GM18873 (cell line): ENCODE measurements at regions not wholly inside any gene's neighbourhood (a gene's known extent, or its start where the extent isn't known, plus 50 kb on each side); places are given as distances from the start of the nearest gene placed in this dataset.

Experiments
- ATAC-seq: cut with Tn5 transposase; IDR thresholded peaks from one replicate; pipeline ENCODE4 v1.9.1; 2021; ENCODE audit warnings: mild to moderate bottlenecking, moderate library complexity, moderate number of reproducible peaks; ENCODE audit not compliant: unreplicated experiment, low FRiP score

DNA sequence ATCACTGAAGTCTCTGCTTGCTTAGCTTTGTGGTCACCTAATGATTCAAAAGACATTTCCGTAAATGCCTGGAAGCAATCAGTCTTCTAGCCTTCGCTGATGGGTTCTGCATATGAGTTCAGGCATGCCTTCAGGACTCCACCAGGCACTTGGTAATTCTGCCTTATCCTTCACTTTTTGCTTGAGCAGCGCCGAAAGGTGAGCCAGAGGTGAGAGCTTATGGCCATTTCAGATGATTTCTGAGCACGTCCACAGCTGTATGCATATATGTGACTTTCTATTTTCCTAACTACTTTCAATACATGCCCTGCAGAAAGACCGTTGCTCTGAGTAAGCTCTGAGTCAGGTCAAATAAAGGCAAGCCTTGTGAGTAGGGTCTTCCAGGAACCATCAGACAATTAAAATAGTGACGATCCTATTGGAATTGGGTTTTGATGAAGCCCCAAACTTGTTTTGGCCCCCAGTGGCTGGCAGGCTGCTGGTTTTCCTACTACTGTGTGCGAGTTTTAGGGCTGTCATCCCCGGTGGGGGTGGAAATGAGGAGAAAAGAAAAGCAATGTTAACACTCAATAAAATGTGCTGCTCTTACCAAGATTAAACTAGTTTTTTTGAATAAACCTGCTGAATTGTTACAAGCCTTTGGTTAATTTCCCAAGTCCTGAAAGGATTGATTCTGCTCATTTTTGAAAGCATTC, 154.4 kb upstream of the AKR1E2 start:
- ATAC-seq: no peak

DNA sequence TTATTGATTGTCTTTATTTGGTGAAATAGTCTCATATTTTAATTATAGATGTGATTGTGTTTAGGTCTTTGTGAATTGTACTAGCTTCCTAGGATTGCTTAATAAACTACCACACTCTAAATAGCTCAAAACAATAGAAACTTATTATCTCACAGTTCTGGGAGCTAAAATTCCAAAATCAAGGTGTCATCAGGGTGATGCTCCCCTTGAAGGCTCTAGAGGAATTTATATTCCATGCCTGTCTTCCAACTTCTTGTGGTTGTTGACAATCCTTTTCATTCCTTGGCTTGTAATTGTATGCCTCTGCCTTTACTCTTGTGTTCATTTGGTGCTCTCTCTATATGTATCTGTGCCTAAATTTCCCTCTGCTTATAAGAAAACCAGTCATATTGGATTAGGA, 155.3 kb upstream of the AKR1E2 start:
- no peak for ATAC-seq

DNA sequence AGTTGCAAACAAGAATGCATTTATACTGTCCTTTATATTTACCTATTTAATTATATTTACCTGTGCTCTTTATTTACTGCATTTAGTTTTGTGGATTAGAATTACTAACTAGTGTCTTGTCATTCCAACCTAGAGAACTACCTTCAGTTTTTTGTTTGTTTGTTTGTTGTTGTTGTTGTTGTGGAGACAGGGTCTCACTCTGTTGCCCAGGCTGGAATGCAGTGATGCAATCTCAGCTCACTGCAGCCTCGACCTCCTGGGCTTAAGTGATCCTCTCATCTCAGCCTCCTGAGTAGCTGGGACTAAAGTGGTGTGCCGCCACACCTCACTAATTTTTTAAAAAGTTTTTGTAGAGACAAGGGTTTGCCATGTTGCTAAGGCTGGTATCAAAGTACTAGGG, 156.4 kb upstream of the AKR1E2 start:
- ATAC-seq: no peak

DNA sequence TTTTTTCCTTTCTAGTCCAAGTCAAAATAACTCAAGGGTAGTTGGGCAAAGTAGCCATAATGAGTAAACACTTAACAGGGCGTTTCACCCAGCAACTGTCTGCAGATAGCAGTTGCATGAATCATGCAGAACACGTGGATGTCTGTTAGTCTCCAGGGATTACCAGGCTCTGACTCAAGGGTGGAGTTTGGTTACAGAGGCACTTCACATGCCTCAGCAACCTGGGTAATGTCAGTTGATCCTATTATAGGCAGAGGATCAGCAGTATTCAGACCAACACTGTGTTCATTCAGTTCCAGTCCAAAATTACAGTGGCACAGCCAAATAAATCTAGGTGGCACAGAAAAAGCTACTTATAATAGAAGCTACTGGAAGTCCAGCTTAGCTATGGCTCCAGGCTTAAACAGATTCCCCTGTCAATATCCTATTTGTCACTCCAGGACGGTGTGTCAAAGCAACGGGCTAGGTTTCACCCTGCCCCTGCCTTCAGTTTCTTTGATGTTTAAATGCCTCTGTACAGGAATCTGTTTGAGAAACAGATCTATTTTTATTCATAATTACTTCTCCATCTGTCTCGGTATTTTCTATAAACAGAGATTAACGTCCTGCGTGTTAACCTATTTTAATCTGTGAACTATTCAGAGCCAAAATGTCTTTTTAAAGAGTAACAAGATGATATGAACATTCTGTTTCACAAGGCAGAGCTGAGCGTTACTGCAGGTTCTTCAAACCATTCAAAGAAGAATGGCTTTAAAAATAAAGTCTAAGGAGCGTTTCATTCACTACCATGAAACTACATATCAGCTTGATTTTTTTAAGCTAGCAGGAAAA, 162.6 kb upstream of the AKR1E2 start:
- peak; percentile 85 for ATAC-seq

DNA sequence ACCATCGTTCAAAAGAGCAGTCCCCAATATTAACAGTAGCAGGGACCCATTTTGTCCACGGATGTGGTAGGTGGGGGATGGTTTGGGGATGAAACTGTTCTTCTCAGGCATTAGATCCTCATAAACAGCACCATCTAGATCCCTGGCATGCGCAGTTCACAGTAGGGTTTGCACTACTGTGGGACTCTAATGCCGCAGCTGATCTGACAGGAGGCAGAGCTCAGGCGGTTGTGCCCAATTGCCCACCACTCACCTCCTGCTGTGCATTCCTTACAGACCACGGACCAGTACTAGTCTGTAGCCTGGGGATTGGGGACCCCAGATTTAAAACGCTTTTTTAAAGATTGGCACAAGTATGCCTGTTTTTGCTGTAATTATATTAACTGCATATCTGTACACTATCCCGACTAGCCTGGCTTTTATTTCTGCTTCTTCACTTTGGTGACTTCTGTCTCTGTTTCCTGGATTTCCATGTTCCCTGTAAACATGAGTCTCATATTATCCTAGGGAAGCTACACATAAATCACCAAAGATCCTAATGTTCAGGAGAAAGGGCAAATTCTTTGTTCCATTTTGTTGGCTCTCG, 163.3 kb upstream of the AKR1E2 start:
- no peak for ATAC-seq

DNA sequence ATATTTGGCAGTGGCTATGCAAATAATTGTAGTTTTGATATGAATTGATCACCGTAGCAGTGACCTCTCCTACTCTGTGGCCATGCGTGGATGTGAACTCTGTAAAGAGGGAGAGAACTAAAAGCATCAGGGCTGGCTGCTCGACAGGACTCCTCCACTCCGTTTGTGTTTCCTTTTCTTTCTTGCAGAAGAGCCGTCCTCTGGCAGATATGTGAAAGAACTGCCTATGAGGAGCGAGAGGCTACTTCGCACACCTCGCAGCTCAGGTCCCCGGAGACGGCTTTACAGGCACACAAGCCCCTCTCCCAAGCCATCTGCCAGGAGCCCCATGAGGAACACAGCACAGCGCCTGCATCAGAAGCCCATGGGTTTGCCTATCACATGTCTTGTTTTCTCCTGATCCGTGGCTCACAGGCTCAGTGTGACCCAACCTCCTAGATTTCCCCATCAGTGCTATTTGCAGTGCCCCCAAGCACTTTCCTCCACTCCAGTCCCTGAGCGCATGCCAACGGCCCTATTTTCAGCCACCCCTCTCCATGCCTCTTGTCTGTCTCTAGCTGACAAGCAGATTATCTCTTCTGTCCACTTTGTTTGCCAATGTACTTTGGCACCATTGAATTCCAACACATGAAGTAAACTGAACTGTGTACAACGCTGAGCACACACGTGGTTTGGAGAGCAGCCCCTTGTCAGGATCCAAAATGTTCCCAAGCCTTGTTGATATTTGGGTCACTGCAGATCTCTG, 164.3 kb upstream of the AKR1E2 start:
- ATAC-seq: no peak

DNA sequence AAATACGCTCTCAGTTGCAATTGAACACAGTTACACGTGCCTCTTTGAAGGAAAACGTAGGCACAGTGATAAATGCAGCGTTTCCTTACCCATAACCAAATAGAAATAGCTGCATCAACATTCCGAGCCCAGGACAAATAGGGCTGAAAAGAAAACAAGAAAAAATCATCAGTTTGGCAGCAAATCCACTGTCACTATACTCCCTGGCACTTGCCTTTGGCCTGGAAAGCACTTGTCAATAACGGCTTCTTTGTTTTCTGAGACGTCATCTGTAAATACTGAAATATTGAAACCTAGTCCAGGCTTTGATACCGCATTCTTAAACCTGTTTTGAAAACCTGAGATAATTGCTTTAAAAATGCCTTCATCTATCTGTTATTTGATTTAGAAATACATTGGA, 167.2 kb upstream of the AKR1E2 start:
- no peak for ATAC-seq

DNA sequence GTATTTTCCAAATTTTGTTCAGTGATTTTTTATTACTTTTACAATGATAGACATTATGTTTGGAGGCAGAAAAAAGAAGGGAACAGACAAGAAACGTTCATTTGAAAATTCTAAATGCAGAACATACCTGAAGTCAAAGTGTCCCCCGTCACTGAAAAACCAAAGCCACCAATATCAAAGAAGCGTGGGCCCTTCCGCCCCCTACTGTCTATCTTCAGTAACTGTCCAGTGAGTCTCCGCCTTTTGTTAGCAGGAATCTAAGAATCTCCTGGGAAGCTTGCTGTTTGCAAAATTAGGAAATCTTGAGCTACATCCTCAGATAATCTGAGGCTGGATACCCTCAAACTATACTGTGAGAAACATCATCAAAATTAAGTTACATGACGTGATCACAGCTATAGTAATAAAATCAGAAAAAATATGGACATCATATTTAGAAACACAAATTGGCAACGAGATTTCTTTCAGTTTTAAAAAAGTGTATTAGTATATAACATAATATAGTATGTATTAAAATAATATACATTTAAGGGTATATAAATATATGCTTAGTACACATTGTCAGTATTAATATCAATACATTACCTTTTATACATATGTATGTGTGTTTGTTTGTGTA, 169.3 kb upstream of the AKR1E2 start:
- ATAC-seq: no peak

DNA sequence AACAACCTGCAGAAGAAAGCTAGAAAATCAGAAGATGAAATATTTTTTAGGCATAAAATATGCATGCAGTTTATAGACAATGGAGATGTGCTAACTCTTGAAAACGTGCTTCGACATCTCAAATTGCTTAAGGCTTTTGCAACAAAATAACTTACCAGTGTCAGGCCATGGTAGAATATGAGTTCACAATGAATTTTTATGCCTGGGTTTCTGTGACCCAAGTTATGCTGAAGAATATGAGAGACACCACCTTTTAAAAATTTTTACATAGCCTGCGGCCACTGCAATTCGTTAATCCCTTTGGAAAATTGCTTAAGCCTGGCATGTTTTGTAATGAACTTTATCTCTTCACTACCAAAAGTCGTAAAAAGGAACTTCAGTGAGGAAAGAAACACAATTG, 170.1 kb upstream of the AKR1E2 start:
- ATAC-seq: no peak

DNA sequence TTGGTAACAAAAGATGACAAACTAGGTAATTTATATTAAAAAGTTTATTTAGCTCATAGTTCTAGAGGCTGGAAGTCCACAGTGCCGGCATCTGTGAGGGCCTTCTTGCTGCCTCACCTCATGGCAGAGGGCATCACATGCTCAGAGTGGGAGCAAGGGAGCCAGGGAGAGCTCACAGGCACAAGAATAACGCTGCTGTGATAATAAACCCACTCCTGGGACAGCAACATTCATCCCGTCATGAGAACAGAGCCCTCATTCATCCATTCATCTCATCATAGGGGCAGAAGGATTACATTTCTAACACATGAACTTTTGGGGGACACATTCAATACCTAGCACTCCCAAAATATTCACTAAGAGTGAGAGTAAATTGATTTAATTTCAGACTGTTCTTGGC, 170.6 kb upstream of the AKR1E2 start:
- no peak for ATAC-seq

DNA sequence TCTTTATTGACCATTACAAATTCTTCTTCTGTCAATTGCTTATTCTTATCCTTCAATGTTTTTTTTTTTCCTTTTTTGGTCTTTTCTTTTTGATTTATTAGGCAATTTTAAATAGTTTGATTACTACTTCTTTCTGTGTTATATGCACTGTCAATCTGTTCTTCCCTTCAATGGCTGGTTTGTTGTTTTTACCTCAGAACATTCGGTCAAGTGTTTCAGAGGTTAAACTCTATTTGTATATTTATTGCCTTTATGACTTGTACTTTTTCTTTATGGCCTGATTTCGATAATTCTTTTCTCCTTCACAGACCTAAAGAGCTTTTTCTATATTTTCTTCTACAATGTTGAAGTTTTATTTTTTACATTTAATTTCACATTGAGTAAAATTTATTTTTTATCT, 171.5 kb upstream of the AKR1E2 start:
- ATAC-seq: no peak

DNA sequence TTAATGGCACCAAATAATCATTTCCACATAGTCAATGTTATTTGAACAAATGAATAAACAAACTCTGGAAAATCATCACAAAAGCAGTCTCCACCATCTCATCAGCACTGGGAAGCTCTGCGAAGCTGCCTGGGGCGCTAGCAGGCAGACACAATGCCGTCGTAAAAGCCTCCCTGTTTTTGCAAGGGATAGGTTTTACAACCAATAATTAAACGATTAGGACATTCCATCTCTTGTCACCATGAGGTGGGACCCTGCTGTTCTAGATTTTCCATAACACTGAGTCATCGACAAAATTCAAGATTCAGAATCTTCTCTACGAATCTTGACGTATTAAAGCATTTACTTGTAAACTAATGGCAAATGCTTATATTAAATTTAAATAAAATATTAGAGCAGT, 172.8 kb upstream of the AKR1E2 start:
- ATAC-seq: no peak

DNA sequence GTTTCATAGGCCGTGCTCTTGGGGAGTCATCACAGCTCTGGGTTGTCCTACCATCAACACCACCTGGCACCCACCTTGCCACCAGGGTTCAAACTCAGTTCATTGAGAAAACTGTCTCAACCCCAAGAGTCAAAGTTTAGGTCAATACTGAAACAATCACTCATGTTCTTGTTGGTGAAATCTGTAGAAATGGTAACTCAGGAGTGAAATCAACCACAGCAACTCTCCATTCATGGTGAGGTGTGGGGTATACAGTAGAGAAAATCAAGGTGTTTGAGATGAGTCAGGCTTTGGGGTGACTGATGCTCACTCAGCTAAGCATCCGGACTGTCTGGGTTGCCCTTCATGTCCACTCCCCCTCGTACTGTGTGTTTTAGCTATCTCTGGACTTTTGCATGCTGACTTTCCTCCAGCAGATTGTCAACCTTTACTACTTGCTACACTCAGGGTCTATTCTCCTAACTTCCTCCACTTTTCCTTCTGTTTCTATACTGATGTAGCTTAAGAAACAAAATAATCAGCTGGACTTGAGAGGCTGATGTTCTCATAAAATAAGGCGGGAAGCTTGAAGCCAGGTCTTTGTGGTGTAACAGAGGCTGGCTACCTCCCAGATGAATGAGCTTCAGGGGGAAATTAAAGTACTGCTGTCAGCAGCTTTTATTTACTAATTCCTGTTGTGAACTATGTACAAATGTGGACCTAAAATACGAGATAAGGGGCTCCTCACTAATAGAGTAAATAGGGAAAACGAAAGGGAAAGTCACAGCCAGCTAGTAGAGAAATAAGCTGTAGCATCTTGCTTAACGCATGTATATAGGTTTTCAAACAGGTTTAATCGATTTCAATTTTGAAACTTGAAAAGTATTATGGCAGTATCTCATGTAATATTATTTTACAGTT, 173.6 kb upstream of the AKR1E2 start:
- ATAC-seq: no peak

DNA sequence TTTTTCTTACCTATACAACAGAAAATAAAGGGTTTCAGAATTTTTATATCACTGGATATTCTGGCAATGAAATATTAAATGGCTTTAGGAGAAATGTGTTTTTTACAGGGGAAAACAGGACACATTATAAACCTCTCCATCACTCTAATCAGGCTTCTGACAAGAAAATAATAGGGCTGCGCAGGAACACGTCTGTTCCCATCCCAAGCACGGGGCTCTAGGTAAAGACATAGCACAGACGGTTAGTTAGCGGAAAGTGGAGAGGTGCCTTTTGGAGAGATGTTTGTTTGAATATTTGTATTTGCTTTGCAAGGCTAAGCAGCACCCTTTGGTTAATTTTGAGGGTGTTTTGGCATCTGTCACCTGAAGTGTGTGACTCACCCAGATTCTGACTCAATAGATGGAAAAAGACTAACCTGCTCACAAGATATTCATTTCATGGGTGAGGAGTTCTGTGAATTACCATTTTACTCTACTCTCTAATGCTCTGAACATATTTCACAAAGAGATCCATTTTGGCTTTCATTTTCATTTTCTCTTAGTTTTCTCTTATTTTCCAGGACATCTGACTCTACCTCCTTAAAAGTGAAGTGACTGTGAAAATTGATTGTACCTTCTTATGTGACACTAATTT, 174.5 kb upstream of the AKR1E2 start:
- ATAC-seq: no peak

DNA sequence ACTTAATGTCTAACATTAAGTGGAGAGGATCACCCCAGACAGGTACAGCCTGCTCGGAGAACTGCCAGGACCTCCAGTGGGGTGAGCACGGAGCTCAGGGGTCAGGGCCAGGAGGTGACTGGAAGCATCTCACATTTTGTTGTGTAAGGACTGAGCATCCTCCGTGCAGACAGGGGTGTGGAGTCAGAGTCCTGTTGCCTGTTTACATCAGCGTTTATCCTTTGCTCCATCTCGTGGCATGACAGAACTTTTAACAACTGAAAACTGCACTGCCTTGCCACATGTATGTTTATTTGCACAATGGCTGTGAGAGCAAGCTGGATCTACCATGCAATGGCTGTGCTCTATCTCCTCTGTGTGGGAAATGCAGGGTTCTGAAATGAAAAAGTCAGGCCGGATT, 175.4 kb upstream of the AKR1E2 start:
- ATAC-seq: no peak

DNA sequence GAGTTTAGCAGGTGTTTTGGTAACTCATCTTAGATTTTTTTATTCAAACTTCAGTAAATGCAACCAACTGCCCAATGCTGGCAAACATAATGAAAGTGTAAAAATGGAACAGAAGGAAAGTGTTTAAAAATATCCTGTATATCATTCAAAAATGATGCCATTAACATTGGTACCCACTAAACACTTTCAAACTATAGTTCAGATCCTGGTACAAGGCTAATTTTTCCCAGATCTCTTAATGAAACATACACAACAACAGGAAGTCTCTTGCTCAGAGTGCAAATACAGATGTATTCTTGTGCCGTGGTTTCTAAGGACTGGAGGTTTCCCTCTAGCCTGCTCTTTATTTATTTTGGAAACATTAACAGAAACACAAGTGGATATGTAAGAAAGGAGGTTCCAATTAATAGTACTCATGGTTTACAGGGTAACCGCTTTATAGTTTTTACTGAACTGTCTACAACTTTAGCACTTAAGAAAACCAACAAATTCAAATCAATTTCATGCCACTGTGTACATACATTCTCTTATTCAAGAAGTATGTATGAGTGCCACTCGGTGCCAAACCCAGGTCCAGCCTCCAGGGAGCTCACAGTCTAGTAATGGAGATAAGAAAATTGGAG, 176.0 kb upstream of the AKR1E2 start:
- ATAC-seq: no peak

DNA sequence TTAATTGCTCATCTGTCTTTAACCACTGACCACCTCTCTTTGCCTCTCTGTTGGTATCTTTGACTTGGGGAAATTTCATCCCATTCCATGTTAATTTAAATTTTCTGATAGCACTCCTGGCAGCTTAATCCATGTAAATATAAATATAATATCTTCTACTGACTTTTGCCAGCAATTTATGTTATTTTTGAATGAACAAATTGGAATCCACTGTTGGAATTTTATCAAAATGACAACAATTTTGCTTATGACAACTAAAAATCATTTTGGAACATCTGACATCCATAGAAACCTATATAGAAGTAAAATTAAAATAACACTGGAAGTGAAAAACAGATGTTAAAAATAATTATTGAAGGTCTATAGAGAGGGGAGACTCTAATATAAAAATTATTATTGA, 176.5 kb upstream of the AKR1E2 start:
- ATAC-seq: no peak

DNA sequence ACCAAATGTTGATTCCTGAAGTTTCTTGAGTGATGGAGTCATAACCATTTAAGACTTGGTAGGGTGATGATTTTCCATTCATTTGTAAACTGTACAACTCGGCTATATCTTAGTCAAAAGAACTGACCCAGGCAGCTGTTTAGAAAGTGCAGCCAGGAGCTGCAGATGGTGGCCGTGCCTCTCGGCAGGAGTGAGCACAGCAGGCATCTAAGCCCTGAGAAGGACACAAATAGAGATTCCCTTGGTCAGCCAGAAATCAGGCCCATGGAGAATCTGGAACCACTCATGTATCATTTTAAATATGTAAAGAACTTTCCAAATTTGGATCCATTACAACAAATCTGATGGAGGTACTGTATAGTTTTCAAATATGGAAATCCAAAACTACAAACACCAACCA, 177.0 kb upstream of the AKR1E2 start:
- ATAC-seq: no peak
